AG09309 (cell line): ENCODE measurements at regions not wholly inside any gene's neighbourhood (a gene's known extent, or its start where the extent isn't known, plus 50 kb on each side); places are given as distances from the start of the nearest gene placed in this dataset.

ENCODE experiments used
- DNase-seq: peaks from one replicate; pipeline ENCODE4 v3.0.0-alpha.2; 2010; ENCODE audit warnings: low read depth
- H3K4me3 ChIP-seq: 2 replicates; pipeline ENCODE4 v1.5.1; 2011; ENCODE audit warnings: mild to moderate bottlenecking, low read depth, low read length, moderate library complexity; ENCODE audit not compliant: control insufficient read depth
- TF ChIP-seq, protein P1 (sequence below): IDR thresholded peaks from 2 replicates; pipeline ENCODE4 v1.5.1; 2011; ENCODE audit warnings: mild to moderate bottlenecking, low read depth, low read length, inconsistent platforms; ENCODE audit not compliant: insufficient read depth, control insufficient read depth; ENCODE audit errors: missing control alignments

GRCh38 chr1:17941431-17942189 lies 166.0 kb upstream of the IGSF21 start:
- H3K4me3 ChIP-seq, result no peak overlapping the region
- TF ChIP-seq, protein P1, sequence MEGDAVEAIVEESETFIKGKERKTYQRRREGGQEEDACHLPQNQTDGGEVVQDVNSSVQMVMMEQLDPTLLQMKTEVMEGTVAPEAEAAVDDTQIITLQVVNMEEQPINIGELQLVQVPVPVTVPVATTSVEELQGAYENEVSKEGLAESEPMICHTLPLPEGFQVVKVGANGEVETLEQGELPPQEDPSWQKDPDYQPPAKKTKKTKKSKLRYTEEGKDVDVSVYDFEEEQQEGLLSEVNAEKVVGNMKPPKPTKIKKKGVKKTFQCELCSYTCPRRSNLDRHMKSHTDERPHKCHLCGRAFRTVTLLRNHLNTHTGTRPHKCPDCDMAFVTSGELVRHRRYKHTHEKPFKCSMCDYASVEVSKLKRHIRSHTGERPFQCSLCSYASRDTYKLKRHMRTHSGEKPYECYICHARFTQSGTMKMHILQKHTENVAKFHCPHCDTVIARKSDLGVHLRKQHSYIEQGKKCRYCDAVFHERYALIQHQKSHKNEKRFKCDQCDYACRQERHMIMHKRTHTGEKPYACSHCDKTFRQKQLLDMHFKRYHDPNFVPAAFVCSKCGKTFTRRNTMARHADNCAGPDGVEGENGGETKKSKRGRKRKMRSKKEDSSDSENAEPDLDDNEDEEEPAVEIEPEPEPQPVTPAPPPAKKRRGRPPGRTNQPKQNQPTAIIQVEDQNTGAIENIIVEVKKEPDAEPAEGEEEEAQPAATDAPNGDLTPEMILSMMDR, result no peak
- DNase-seq, result no peak

DNA sequence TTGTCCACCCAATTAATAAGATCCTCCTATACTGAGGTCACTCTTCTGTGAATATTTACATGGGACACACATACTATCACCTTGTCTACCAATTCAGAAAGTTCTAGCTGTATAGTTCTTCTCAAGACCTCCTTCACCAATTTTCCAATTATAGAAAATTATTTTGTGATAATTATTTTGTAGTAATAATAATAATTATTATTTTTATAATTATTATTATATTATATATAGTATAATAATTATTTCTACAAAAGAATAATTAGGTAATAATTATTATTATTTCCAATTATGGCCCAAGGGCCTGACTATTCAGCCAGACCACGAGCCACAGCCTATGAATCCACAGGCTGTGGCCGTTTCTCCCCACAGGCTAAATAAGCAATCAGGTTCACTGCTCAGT lies 164.1 kb upstream of the IGSF21 start:
- no peak for DNase-seq
- TF ChIP-seq, protein P1, result no peak
- no peak overlapping the region for H3K4me3 ChIP-seq

- TF ChIP-seq, protein P1, result no peak
- no peak for DNase-seq
- H3K4me3 ChIP-seq, result no peak overlapping the region
Observed at GRCh38 chr1:17944646-17945045, 163.0 kb upstream of the IGSF21 start.

- TF ChIP-seq, protein P1, result no peak
- H3K4me3 ChIP-seq, result no peak overlapping the region
- no peak for DNase-seq
Observed at GRCh38 chr1:17946434-17946833, 161.2 kb upstream of the IGSF21 start.

- no peak for DNase-seq
- TF ChIP-seq, protein P1, result no peak
- H3K4me3 ChIP-seq, result no peak overlapping the region
Observed at GRCh38 chr1:17948594-17948993, 159.0 kb upstream of the IGSF21 start.

DNA sequence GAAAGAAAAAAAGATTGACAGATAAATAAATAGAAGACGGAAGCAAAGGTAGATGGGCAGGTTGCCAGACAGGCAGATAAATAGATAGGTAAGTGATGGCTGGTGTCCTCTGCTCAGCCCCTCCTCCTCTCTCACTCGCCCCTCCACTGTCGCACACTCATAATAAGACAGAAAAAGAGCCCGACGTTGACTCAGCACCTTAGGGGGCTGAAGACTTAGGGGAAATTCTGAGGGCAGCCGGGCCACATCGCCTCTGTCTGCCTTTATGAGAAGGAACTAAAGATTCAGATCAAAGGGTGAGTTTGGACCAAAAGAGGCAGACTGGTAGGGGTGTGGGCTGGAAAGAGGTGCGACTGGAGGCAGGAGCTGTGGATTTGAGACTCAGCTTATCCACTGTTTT lies 158.1 kb upstream of the IGSF21 start:
- DNase-seq, result no peak
- TF ChIP-seq, protein P1, result no peak
- no peak overlapping the region for H3K4me3 ChIP-seq
